Stimulated activated CD4-positive, alpha-beta T cell treated with anti-CD3 and anti-CD28 coated beads, Interleukin-1b, Interleukin-23, amount 100 ng/mL, for 4 hours (primary cell): ENCODE measurements at regions not wholly inside any gene's neighbourhood (a gene's known extent, or its start where the extent isn't known, plus 50 kb on each side); places are given as distances from the start of the nearest gene placed in this dataset.
"Not testable (repeated sequence)": the region's sequence is repeated elsewhere in the genome, so short reads cannot be mapped to it uniquely, and the experiment has no call there.

Source experiments
- DNase-seq, 2 donors: peaks; one replicate each; pipeline ENCODE4 v3.0.0-alpha.2; 2020; ENCODE audit warnings: low read depth in 2 of 2

- not testable (repeated sequence) for DNase-seq
Measured at GRCh38 chr10:62928763-62929162, 112.6 kb upstream of the EGR2 start.

GRCh38 chr10:62926407-62926806 lies 110.2 kb upstream of the EGR2 start:
- DNase-seq: no peak

GRCh38 chr10:62924344-62924748 lies 108.2 kb upstream of the EGR2 start:
- DNase-seq: peak in 1 of 2 donors; percentile 1

- no peak for DNase-seq
Measured at GRCh38 chr10:62919776-62920175, 103.6 kb upstream of the EGR2 start.

- DNase-seq: no peak
Measured at GRCh38 chr10:62917475-62918238, 101.5 kb upstream of the EGR2 start.

GRCh38 chr10:62916141-62916603 lies 100.0 kb upstream of the EGR2 start:
- DNase-seq: no peak

- DNase-seq: no peak
Measured at GRCh38 chr10:62915158-62915557, 99.0 kb upstream of the EGR2 start.

- no peak for DNase-seq
Measured at GRCh38 chr10:62912086-62912485, 95.9 kb upstream of the EGR2 start.

GRCh38 chr10:62911210-62911963 lies 95.2 kb upstream of the EGR2 start:
- no peak for DNase-seq

- DNase-seq: no peak
Measured at GRCh38 chr10:62907470-62908212, 91.5 kb upstream of the EGR2 start.

GRCh38 chr10:62904281-62904875 lies 88.2 kb upstream of the EGR2 start:
- DNase-seq: no peak

GRCh38 chr10:62903828-62904227 lies 87.7 kb upstream of the EGR2 start:
- no peak for DNase-seq

- DNase-seq: no peak
Measured at GRCh38 chr10:62900829-62901571, 84.8 kb upstream of the EGR2 start.

- DNase-seq: no peak
Measured at GRCh38 chr10:62899311-62899710, 83.1 kb upstream of the EGR2 start.

GRCh38 chr10:62895063-62895462 lies 78.9 kb upstream of the EGR2 start:
- DNase-seq: no peak

- no peak for DNase-seq
Measured at GRCh38 chr10:62894156-62894555, 78.0 kb upstream of the EGR2 start.

- DNase-seq: no peak
Measured at GRCh38 chr10:62893036-62893435, 76.9 kb upstream of the EGR2 start.

- DNase-seq: no peak
Measured at GRCh38 chr10:62890395-62890794, 74.2 kb upstream of the EGR2 start.

GRCh38 chr10:62887642-62888041 lies 71.5 kb upstream of the EGR2 start:
- no peak for DNase-seq

- no peak for DNase-seq
Measured at GRCh38 chr10:62885684-62886461, 69.7 kb upstream of the EGR2 start.

GRCh38 chr10:62880162-62880561 lies 64.0 kb upstream of the EGR2 start:
- no peak for DNase-seq
